Heart right ventricle (tissue), 16 donors: ENCODE measurements at regions not wholly inside any gene's neighbourhood (a gene's known extent, or its start where the extent isn't known, plus 50 kb on each side); places are given as distances from the start of the nearest gene placed in this dataset.

Source experiments
- ATAC-seq, 8 donors: fragments of 200-7000 bp; cut with Tn5 transposase; one replicate each; pipeline ENCODE4 v1.9.1; 2020; ENCODE audit warnings: mild to moderate bottlenecking in 8 of 8, moderate library complexity in 8 of 8, moderate number of reproducible peaks in 1 of 8
- DNase-seq, 2 donors: peaks; one replicate each; pipeline ENCODE4 v3.0.0-alpha.2; 2020
- H3K27ac ChIP-seq, 10 donors: fragments of 200-600 bp; sonication (generic) in 2 of 10; one replicate each; pipeline versions ENCODE4 v1.5.0 to v1.8.0; 2020 to 2022; ENCODE audit warnings: mild to moderate bottlenecking in 3 of 10
- H3K27me3 ChIP-seq, 7 donors: fragments of 200-600 bp; one replicate each; pipeline ENCODE4 v1.8.0; 2021 to 2022; ENCODE audit warnings: mild to moderate bottlenecking in 2 of 7
- H3K36me3 ChIP-seq, 9 donors: fragments of 200-600 bp; sonication (generic) in 1 of 9; one replicate each; pipeline versions ENCODE4 v1.5.0 to v1.8.0; 2020 to 2022; ENCODE audit warnings: mild to moderate bottlenecking in 2 of 9
- H3K4me1 ChIP-seq, 9 donors: fragments of 200-600 bp; sonication (generic) in 1 of 9; one replicate each; pipeline versions ENCODE4 v1.5.0 to v1.8.0; 2020 to 2022; ENCODE audit warnings: mild to moderate bottlenecking in 4 of 9
- H3K4me3 ChIP-seq, 10 donors: fragments of 200-600 bp; sonication (generic) in 2 of 10; one replicate each; pipeline versions ENCODE4 v1.5.0 to v1.8.0; 2020 to 2022; ENCODE audit warnings: mild to moderate bottlenecking in 7 of 10, moderate library complexity in 2 of 10
- H3K9me3 ChIP-seq, 11 donors: fragments of 200-600 bp in 10 of 11; sonication (generic) in 2 of 11; one replicate each; pipeline versions ENCODE4 v1.5.0 to v1.8.0; 2013 to 2022; ENCODE audit warnings: mild to moderate bottlenecking in 2 of 11, control low read depth in 1 of 11, moderate library complexity in 1 of 11
- WGBS, 2 donors: extraction: QIAGEN DNeasy Blood & Tissue Kit; methylation state at CpG; one replicate each; pipeline ENCODE4 v1.1.7; 2013; ENCODE audit warnings: inconsistent platforms in 1 of 2; 5-methylcytosine and 5-hydroxymethylcytosine counted together
- intact Hi-C, 10 donors: fragments of 100-400 bp; cut with DNase I; formaldehyde crosslinking; loops; one replicate each; pipeline versions ENCODE4 v1.11.1 to v1.14.2; 2022
- TF ChIP-seq, protein P1 (sequence below), 9 donors: fragments of 200-600 bp; sonication (generic) in 2 of 9; IDR thresholded peaks; one replicate each; pipeline versions ENCODE4 v1.5.0 to v1.8.0; 2021 to 2022; ENCODE audit warnings: antibody characterized with exemption in 9 of 9, mild to moderate bottlenecking in 5 of 9, moderate library complexity in 1 of 9
- donor health status: Arrhythmogenic right ventricular cardiomyopathy.
- donor health status: ischemic (EF 13 %, LVEDD 7.1; RV severe dilation, severe dysfunction).
- donor health status: healthy with polysubstance abuse.
- donor health status: DM: no; HTN: yes; CAD: no.
- donor health status: DM: no; HTN: no; CAD: no.
- donor health status: ischemic (EF 25% LVEDD 6.9; RV normal size, moderate dysfunction).
- donor health status: ischemic (EF 25% LVEDD 5.7; RV mildly dilated, moderate dysfunction).
- donor health status: healthy.
- donor health status: DM: yes; HTN: yes; CAD: no.
- donor health status: Ischemic cardiomyopathy.
- donor health status: ischemic (EF 35%, LVEDD 5.7; RV mildly dilated, moderate dysfunction).
- donor health status: nonischemic (EF 11% LVEDD 7.7; RV severe dilation, severe dysfunction).
- donor health status: DM: yes; HTN: yes; CAD: no.
- donor health status: PGD.
- donor health status: ischemic (EF 29% LVEDD 5.4; RV normal size, mild dysfunction).
- donor health status: nonischemic (EF 23%, LVEDD 6.1; RV moderate dilation, normal function).

DNA sequence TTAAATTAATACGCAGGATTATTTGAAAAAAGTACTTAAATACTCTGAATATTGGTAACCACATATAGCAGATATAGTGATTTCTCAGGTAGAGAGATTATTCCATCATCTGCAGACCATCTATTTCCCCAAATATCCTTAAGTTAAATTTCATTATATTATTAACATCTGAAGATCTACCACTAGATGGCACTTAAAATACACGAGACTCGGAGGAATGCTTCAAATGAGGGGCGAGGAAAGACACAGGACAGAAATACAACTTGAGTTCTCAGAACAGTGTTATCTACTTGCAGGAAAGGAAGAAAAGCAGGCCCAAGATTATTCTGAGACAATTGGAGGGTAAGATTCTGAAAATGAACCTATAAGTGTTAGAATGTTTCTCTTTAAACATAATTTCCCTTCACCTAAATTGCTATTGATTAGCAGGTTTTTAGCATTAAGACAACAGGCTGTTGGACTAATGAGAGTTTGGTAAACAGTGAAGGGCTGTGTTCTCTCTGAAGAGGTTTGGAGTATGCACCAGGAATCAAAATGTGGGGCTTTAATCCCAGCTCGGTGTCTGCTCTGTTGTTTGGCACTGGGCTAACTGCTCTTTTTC, 76.9 kb upstream of the GCFC2 start:
- H3K4me1 ChIP-seq, result no peaks in the 10 kb centered on the region
- intact Hi-C loops, result loop anchor here in 5 of 10 donors (2.0 to 10.0 kb wide), 5 partner anchors 407 to 817 kb away; no protein-coding TSS in a partner anchor
- no peaks in the 10 kb centered on the region for H3K36me3 ChIP-seq
- peaks cover 0 to 9% (median 0%) of the 10 kb centered on the region in 7 donors for H3K27me3 ChIP-seq
- H3K27ac ChIP-seq, result no peak overlapping the region
- 18 to 19% methylated on average over 5 of the region's 5 CpGs for WGBS, 2 donors
- TF ChIP-seq, protein P1, sequence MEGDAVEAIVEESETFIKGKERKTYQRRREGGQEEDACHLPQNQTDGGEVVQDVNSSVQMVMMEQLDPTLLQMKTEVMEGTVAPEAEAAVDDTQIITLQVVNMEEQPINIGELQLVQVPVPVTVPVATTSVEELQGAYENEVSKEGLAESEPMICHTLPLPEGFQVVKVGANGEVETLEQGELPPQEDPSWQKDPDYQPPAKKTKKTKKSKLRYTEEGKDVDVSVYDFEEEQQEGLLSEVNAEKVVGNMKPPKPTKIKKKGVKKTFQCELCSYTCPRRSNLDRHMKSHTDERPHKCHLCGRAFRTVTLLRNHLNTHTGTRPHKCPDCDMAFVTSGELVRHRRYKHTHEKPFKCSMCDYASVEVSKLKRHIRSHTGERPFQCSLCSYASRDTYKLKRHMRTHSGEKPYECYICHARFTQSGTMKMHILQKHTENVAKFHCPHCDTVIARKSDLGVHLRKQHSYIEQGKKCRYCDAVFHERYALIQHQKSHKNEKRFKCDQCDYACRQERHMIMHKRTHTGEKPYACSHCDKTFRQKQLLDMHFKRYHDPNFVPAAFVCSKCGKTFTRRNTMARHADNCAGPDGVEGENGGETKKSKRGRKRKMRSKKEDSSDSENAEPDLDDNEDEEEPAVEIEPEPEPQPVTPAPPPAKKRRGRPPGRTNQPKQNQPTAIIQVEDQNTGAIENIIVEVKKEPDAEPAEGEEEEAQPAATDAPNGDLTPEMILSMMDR (IDR thresholded peaks at IDR 0.05), result peak in 8 of 9 donors; percentile 13 to 60 (median 44)
- ATAC-seq (peak in 1 of 8 donors; percentile 25), DNase-seq (no peak)
- no peaks in the 10 kb centered on the region for H3K9me3 ChIP-seq
- no peak overlapping the region for H3K4me3 ChIP-seq

DNA sequence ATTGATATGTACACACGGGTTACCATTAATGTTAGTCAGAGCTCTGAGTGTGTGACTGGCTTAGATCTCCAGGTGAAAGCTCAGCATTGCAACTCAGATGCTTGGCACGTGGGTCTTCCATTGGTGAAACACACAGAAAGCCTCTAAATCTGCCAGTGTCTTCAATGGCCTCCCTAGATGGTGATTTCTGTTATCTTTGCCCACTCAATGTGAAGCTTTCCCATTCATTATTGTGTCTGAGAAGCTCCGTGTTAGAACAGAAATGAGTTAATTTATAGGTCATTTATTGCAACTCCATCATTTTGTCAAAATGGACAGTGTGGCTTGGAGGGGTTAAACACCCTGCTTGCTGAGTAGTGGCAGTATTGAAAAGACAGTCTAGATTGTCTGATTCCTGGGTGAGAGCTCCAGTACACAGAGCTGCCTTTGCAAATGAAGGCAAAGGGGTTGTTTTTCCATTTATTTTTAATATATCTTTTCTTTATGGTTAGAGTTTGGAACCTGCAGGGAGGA, 64.7 kb upstream of the GCFC2 start:
- no peak overlapping the region for H3K4me3 ChIP-seq
- peaks cover 0 to 8% (median 3%) of the 10 kb centered on the region in 7 donors for H3K27me3 ChIP-seq
- no peak for DNase-seq
- no peaks in the 10 kb centered on the region for H3K4me1 ChIP-seq
- intact Hi-C loops, result no loop called here
- WGBS, 2 donors, result 65 to 70% methylated on average over 3 of the region's 3 CpGs
- no peak for ATAC-seq
- peaks cover 0 to 4% (median 0%) of the 10 kb centered on the region in 11 donors for H3K9me3 ChIP-seq
- no peaks in the 10 kb centered on the region for H3K36me3 ChIP-seq
- TF ChIP-seq, protein P1 (IDR thresholded peaks at IDR 0.05), result no peak
- no peak overlapping the region for H3K27ac ChIP-seq

GRCh38 chr2:75772908-75773630, 62.4 kb upstream of the GCFC2 start:
- ATAC-seq, result no peak
- TF ChIP-seq, protein P1 (IDR thresholded peaks at IDR 0.05), result no peak
- intact Hi-C loops, result no loop called here
- Histone ChIP-seq H3K4me1 (no peaks in the 10 kb centered on the region), H3K27ac (no peak overlapping the region), H3K27me3 (peaks cover 0 to 16% (median 5%) of the 10 kb centered on the region in 7 donors), H3K36me3 (no peaks in the 10 kb centered on the region), H3K4me3 (no peak overlapping the region), H3K9me3 (no peaks in the 10 kb centered on the region)
- 38 to 41% methylated on average over 5 of the region's 5 CpGs for WGBS, 2 donors
- no peak for DNase-seq

GRCh38 chr2:75765798-75766197, 55.1 kb upstream of the GCFC2 start:
- H3K27me3 ChIP-seq, result peaks cover 0 to 25% (median 0%) of the 10 kb centered on the region in 7 donors
- ATAC-seq (no peak), DNase-seq (no peak)
- TF ChIP-seq, protein P1 (IDR thresholded peaks at IDR 0.05), result no peak
- intact Hi-C loops, result no loop called here
- H3K36me3 ChIP-seq, result no peaks in the 10 kb centered on the region
- no peak overlapping the region for H3K4me3 ChIP-seq
- no peaks in the 10 kb centered on the region for H3K9me3 ChIP-seq
- no peak overlapping the region for H3K27ac ChIP-seq
- no peaks in the 10 kb centered on the region for H3K4me1 ChIP-seq
- WGBS, 2 donors, result 85 to 86% methylated on average over 1 of the region's 1 CpG
